Skeletal muscle tissue (tissue), 3 donors: ENCODE measurements at regions not wholly inside any gene's neighbourhood (a gene's known extent, or its start where the extent isn't known, plus 50 kb on each side); places are given as distances from the start of the nearest gene placed in this dataset.
"Not testable (repeated sequence)": the region's sequence is repeated elsewhere in the genome, so short reads cannot be mapped to it uniquely, and the experiment has no call there.

Source experiments
- H3K27ac ChIP-seq: one replicate; pipeline ENCODE4 v1.7.0; 2013; ENCODE audit warnings: mild to moderate bottlenecking, low read depth, low read length, inconsistent platforms
- H3K27me3 ChIP-seq, 3 donors: one replicate each; pipeline ENCODE4 v1.7.0; 2013; ENCODE audit warnings: low read length in 3 of 3; ENCODE audit not compliant: control insufficient read depth in 3 of 3, insufficient read depth in 3 of 3
- H3K36me3 ChIP-seq, 3 donors: one replicate each; pipeline ENCODE4 v1.7.0; 2013; ENCODE audit warnings: low read length in 3 of 3; ENCODE audit not compliant: control insufficient read depth in 3 of 3, insufficient read depth in 3 of 3
- H3K4me1 ChIP-seq, 3 donors: one replicate each; pipeline ENCODE4 v1.7.0; 2013; ENCODE audit warnings: low read length in 3 of 3, mild to moderate bottlenecking in 3 of 3; ENCODE audit not compliant: control insufficient read depth in 3 of 3, insufficient read depth in 3 of 3
- H3K4me3 ChIP-seq, 3 donors: one replicate each; pipeline ENCODE4 v1.7.0; 2013; ENCODE audit warnings: low read length in 3 of 3
- H3K9ac ChIP-seq, 3 donors: one replicate each; pipeline ENCODE4 v1.7.0; 2013; ENCODE audit warnings: low read length in 3 of 3, mild to moderate bottlenecking in 3 of 3, moderate library complexity in 2 of 3, low read depth in 1 of 3
- H3K9me3 ChIP-seq, 3 donors: one replicate each; pipeline ENCODE4 v1.7.0; 2013; ENCODE audit warnings: low read length in 3 of 3; ENCODE audit not compliant: control insufficient read depth in 3 of 3
- donor health status: Osteomylitis.

- Histone ChIP-seq H3K4me3 (no peak overlapping the region), H3K36me3 (no peaks in the 10 kb centered on the region), H3K4me1 (no peaks in the 10 kb centered on the region), H3K27me3 (no peaks in the 10 kb centered on the region), H3K9ac (no peak overlapping the region), H3K9me3 (no peaks in the 10 kb centered on the region), H3K27ac (no peak overlapping the region)
These were observed 183.9 kb upstream of the CDH5 start for GRCh38 chr16:66182592-66182991.

- no peaks in the 10 kb centered on the region for H3K27me3 ChIP-seq
These were observed 189.8 kb upstream of the CDH5 start for GRCh38 chr16:66176731-66177130.

GRCh38 chr16:66176111-66176510, 190.4 kb upstream of the CDH5 start:
- no peak overlapping the region for H3K9ac ChIP-seq
- H3K36me3 ChIP-seq, result no peaks in the 10 kb centered on the region
- H3K4me3 ChIP-seq, result no peak overlapping the region
- no peaks in the 10 kb centered on the region for H3K27me3 ChIP-seq
- H3K9me3 ChIP-seq, result no peaks in the 10 kb centered on the region
- no peak overlapping the region for H3K27ac ChIP-seq
- H3K4me1 ChIP-seq, result peaks cover 0 to 3% (median 0%) of the 10 kb centered on the region in 3 donors

More at GRCh38 chr16:66176731-66177130, 189.8 kb upstream of the CDH5 start:
- Histone ChIP-seq H3K9me3 (no peaks in the 10 kb centered on the region), H3K36me3 (no peaks in the 10 kb centered on the region), H3K4me3 (no peak overlapping the region), H3K9ac (no peak overlapping the region), H3K4me1 (peaks cover 0 to 3% (median 0%) of the 10 kb centered on the region in 3 donors), H3K27ac (no peak overlapping the region)

GRCh38 chr16:66175636-66176035, 190.9 kb upstream of the CDH5 start:
- no peak overlapping the region for H3K4me3 ChIP-seq
- H3K27me3 ChIP-seq, result no peaks in the 10 kb centered on the region
- no peaks in the 10 kb centered on the region for H3K36me3 ChIP-seq
- peaks cover 0 to 3% (median 0%) of the 10 kb centered on the region in 3 donors for H3K4me1 ChIP-seq
- H3K9ac ChIP-seq, result no peak overlapping the region
- no peaks in the 10 kb centered on the region for H3K9me3 ChIP-seq
- no peak overlapping the region for H3K27ac ChIP-seq

GRCh38 chr16:66175058-66175457, 191.4 kb upstream of the CDH5 start:
- no peak overlapping the region for H3K4me3 ChIP-seq
- no peaks in the 10 kb centered on the region for H3K9me3 ChIP-seq
- peaks cover 0 to 3% (median 0%) of the 10 kb centered on the region in 3 donors for H3K4me1 ChIP-seq
- no peaks in the 10 kb centered on the region for H3K36me3 ChIP-seq
- H3K27me3 ChIP-seq, result no peaks in the 10 kb centered on the region
- no peak overlapping the region for H3K27ac ChIP-seq
- H3K9ac ChIP-seq, result no peak overlapping the region

- not testable (repeated sequence) for H3K9ac ChIP-seq, H3K4me3 ChIP-seq, H3K36me3 ChIP-seq, H3K9me3 ChIP-seq, H3K4me1 ChIP-seq, H3K27ac ChIP-seq, H3K27me3 ChIP-seq
These were observed 192.7 kb upstream of the CDH5 start for GRCh38 chr16:66173796-66174195.

GRCh38 chr16:66173181-66173580, 193.3 kb upstream of the CDH5 start:
- H3K27me3 ChIP-seq, H3K27ac ChIP-seq, H3K36me3 ChIP-seq, H3K9me3 ChIP-seq, H3K4me3 ChIP-seq, H3K9ac ChIP-seq, H3K4me1 ChIP-seq: not testable (repeated sequence)

DNA sequence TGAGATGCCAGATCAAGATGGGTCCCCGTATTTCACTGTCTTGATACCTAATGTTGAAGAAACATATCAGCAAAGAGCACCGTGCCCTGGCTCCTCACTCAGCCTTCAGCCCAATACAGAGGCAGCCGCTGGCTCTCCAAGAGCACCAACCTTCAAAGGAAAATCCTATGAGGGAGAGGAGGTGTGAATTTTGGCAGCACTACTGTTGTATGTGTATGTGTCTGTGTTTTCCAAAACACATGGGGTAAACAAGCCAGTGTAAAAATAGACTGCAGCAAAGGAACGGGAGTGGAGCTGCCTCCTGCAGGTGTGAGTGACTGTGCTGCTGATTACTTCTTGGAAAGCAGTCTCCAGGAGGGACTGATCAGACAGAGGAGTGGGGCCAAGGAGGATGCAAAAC, 194.0 kb upstream of the CDH5 start:
- Histone ChIP-seq H3K27ac (no peak overlapping the region), H3K27me3 (no peaks in the 10 kb centered on the region), H3K4me3 (no peak overlapping the region), H3K4me1 (peaks cover 0 to 3% (median 0%) of the 10 kb centered on the region in 3 donors), H3K9ac (peak overlapping the region in 1 of 3 donors; percentile 4), H3K36me3 (no peaks in the 10 kb centered on the region), H3K9me3 (no peaks in the 10 kb centered on the region)

- H3K27me3 ChIP-seq, result no peaks in the 10 kb centered on the region
- no peaks in the 10 kb centered on the region for H3K36me3 ChIP-seq
- H3K27ac ChIP-seq, result no peak overlapping the region
- no peaks in the 10 kb centered on the region for H3K9me3 ChIP-seq
- H3K9ac ChIP-seq, result no peak overlapping the region
- peaks cover 0 to 3% (median 0%) of the 10 kb centered on the region in 3 donors for H3K4me1 ChIP-seq
- H3K4me3 ChIP-seq, result no peak overlapping the region
These were observed 194.9 kb upstream of the CDH5 start for GRCh38 chr16:66171578-66171977.

DNA sequence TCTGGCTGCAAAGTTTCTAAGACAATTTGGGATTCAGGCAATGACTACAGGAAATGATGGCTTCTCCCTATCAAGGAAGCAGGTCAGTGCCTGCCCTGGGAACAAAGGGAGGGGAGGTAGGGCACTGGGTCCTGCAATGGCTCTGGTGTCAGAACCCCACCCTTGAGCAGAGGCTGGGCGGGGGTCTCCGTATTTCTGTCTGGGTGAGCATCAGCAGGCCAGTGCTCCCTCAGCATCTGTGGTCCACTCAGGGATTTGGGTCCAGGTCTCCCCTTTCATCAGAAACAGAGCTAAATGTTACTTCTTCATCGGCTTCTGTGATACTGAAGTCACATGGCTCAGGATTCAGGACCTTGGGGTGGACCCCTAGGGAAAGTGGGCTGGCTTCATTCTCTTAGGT, 195.5 kb upstream of the CDH5 start:
- Histone ChIP-seq H3K9ac (no peak overlapping the region), H3K36me3 (no peaks in the 10 kb centered on the region), H3K9me3 (no peaks in the 10 kb centered on the region), H3K27ac (no peak overlapping the region), H3K4me3 (no peak overlapping the region), H3K27me3 (no peaks in the 10 kb centered on the region), H3K4me1 (peaks cover 0 to 3% (median 0%) of the 10 kb centered on the region in 3 donors)

DNA sequence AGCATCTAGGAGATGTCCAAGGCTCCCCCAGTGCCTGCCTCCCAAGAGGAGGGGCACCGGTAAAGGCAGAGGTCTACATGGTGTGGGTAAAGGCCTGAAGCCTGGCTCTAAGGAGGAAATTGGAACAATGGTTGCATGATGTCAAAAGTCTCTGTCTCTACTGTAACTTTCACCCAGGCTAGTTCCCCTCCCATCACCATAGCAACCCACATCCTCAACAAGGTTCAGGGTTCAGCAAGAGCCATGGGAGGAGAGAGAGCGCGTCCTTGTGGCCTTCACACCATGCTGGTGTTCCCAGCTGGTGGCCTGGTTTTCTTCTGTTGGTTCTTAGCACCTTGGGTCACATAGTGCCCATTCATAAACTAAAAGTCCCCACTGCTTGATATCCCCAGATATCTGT, 196.7 kb upstream of the CDH5 start:
- Histone ChIP-seq H3K36me3 (no peaks in the 10 kb centered on the region), H3K27ac (no peak overlapping the region), H3K4me3 (no peak overlapping the region), H3K9ac (no peak overlapping the region), H3K9me3 (no peaks in the 10 kb centered on the region), H3K4me1 (peaks cover 0 to 3% (median 0%) of the 10 kb centered on the region in 3 donors), H3K27me3 (no peaks in the 10 kb centered on the region)
